ENCODE measurements at regions not wholly inside any gene's neighbourhood (a gene's known extent, or its start where the extent isn't known, plus 50 kb on each side); places are given as distances from the start of the nearest gene placed in this dataset.

DNA sequence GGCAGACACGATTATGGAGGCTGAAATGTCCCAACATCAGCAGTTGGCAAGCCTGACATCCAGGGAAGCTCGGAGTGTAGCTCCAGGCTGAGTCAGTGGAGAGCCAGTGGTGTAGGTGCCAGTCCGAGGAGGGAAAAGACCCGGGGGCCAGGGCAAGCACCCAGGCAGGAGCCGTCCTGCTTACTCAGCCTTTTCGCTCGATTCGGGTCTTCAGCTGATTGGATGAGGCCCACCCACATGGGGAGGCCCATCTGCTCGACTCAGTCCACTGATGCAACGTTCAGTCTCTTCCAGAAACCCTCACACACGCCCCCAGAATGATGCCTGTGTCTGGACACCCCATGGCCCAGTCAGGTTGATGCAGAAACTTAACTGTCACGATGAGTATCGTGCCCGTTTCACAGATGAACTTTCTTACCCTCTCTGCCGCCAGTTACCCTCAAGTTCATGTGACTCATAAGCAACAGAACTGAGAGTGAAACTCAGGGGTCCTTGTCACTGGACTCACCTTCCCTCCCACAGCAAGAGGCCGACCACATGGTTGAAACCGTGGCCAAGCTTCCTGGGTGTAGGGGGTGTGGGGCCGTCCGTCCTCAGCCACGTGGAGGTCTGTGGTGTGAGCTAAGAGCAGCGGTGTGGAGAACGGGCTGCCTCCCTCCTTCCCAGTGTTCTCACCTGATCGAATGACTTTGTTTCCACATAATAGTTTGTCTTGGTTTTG lies 197.4 kb upstream of the HDAC4 start:
- TF ChIP-seq ZBTB21 (tag by site-specific recombination; IDR thresholded peaks at IDR 0.05) (no peak), ZBTB48 (tag by site-specific recombination; IDR thresholded peaks at IDR 0.05) (no peak), KLF10 (tag by site-specific recombination; IDR thresholded peaks at IDR 0.05) (no peak), KLF1 (tag by site-specific recombination; IDR thresholded peaks at IDR 0.05) (no peak), ZNF544 (tag by site-specific recombination; IDR thresholded peaks at IDR 0.05) (no peak), ZEB2 (tag by site-specific recombination; IDR thresholded peaks at IDR 0.05) (no peak)
- TF ChIP-seq, protein P1, sequence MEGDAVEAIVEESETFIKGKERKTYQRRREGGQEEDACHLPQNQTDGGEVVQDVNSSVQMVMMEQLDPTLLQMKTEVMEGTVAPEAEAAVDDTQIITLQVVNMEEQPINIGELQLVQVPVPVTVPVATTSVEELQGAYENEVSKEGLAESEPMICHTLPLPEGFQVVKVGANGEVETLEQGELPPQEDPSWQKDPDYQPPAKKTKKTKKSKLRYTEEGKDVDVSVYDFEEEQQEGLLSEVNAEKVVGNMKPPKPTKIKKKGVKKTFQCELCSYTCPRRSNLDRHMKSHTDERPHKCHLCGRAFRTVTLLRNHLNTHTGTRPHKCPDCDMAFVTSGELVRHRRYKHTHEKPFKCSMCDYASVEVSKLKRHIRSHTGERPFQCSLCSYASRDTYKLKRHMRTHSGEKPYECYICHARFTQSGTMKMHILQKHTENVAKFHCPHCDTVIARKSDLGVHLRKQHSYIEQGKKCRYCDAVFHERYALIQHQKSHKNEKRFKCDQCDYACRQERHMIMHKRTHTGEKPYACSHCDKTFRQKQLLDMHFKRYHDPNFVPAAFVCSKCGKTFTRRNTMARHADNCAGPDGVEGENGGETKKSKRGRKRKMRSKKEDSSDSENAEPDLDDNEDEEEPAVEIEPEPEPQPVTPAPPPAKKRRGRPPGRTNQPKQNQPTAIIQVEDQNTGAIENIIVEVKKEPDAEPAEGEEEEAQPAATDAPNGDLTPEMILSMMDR (tag by site-specific recombination; IDR thresholded peaks at IDR 0.05): no peak
- TF ChIP-seq, protein P2, sequence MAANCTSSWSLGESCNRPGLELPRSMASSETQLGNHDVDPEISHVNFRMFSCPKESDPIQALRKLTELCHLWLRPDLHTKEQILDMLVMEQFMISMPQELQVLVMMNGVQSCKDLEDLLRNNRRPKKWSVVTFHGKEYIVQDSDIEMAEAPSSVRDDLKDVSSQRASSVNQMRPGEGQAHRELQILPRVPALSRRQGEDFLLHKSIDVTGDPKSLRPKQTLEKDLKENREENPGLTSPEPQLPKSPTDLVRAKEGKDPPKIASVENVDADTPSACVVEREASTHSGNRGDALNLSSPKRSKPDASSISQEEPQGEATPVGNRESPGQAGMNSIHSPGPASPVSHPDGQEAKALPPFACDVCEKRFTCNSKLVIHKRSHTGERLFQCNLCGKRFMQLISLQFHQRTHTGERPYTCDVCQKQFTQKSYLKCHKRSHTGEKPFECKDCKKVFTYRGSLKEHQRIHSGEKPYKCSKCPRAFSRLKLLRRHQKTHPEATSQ (tag by site-specific recombination; IDR thresholded peaks at IDR 0.05): no peak
- TF ChIP-seq, protein P3, sequence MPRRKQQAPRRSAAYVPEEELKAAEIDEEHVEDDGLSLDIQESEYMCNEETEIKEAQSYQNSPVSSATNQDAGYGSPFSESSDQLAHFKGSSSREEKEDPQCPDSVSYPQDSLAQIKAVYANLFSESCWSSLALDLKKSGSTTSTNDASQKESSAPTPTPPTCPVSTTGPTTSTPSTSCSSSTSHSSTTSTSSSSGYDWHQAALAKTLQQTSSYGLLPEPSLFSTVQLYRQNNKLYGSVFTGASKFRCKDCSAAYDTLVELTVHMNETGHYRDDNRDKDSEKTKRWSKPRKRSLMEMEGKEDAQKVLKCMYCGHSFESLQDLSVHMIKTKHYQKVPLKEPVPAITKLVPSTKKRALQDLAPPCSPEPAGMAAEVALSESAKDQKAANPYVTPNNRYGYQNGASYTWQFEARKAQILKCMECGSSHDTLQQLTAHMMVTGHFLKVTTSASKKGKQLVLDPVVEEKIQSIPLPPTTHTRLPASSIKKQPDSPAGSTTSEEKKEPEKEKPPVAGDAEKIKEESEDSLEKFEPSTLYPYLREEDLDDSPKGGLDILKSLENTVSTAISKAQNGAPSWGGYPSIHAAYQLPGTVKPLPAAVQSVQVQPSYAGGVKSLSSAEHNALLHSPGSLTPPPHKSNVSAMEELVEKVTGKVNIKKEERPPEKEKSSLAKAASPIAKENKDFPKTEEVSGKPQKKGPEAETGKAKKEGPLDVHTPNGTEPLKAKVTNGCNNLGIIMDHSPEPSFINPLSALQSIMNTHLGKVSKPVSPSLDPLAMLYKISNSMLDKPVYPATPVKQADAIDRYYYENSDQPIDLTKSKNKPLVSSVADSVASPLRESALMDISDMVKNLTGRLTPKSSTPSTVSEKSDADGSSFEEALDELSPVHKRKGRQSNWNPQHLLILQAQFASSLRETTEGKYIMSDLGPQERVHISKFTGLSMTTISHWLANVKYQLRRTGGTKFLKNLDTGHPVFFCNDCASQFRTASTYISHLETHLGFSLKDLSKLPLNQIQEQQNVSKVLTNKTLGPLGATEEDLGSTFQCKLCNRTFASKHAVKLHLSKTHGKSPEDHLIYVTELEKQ (tag by site-specific recombination; IDR thresholded peaks at IDR 0.05; ENCODE audit: borderline replicate concordance): no peak
- TF ChIP-seq, protein P4, sequence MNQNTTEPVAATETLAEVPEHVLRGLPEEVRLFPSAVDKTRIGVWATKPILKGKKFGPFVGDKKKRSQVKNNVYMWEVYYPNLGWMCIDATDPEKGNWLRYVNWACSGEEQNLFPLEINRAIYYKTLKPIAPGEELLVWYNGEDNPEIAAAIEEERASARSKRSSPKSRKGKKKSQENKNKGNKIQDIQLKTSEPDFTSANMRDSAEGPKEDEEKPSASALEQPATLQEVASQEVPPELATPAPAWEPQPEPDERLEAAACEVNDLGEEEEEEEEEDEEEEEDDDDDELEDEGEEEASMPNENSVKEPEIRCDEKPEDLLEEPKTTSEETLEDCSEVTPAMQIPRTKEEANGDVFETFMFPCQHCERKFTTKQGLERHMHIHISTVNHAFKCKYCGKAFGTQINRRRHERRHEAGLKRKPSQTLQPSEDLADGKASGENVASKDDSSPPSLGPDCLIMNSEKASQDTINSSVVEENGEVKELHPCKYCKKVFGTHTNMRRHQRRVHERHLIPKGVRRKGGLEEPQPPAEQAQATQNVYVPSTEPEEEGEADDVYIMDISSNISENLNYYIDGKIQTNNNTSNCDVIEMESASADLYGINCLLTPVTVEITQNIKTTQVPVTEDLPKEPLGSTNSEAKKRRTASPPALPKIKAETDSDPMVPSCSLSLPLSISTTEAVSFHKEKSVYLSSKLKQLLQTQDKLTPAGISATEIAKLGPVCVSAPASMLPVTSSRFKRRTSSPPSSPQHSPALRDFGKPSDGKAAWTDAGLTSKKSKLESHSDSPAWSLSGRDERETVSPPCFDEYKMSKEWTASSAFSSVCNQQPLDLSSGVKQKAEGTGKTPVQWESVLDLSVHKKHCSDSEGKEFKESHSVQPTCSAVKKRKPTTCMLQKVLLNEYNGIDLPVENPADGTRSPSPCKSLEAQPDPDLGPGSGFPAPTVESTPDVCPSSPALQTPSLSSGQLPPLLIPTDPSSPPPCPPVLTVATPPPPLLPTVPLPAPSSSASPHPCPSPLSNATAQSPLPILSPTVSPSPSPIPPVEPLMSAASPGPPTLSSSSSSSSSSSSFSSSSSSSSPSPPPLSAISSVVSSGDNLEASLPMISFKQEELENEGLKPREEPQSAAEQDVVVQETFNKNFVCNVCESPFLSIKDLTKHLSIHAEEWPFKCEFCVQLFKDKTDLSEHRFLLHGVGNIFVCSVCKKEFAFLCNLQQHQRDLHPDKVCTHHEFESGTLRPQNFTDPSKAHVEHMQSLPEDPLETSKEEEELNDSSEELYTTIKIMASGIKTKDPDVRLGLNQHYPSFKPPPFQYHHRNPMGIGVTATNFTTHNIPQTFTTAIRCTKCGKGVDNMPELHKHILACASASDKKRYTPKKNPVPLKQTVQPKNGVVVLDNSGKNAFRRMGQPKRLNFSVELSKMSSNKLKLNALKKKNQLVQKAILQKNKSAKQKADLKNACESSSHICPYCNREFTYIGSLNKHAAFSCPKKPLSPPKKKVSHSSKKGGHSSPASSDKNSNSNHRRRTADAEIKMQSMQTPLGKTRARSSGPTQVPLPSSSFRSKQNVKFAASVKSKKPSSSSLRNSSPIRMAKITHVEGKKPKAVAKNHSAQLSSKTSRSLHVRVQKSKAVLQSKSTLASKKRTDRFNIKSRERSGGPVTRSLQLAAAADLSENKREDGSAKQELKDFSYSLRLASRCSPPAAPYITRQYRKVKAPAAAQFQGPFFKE (tag by site-specific recombination; IDR thresholded peaks at IDR 0.05; ENCODE audit: borderline replicate concordance): no peak
- TF ChIP-seq, protein P5, sequence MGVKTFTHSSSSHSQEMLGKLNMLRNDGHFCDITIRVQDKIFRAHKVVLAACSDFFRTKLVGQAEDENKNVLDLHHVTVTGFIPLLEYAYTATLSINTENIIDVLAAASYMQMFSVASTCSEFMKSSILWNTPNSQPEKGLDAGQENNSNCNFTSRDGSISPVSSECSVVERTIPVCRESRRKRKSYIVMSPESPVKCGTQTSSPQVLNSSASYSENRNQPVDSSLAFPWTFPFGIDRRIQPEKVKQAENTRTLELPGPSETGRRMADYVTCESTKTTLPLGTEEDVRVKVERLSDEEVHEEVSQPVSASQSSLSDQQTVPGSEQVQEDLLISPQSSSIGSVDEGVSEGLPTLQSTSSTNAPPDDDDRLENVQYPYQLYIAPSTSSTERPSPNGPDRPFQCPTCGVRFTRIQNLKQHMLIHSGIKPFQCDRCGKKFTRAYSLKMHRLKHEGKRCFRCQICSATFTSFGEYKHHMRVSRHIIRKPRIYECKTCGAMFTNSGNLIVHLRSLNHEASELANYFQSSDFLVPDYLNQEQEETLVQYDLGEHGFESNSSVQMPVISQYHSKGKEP (tag by site-specific recombination; IDR thresholded peaks at IDR 0.05): no peak
- TF ChIP-seq, protein P6, sequence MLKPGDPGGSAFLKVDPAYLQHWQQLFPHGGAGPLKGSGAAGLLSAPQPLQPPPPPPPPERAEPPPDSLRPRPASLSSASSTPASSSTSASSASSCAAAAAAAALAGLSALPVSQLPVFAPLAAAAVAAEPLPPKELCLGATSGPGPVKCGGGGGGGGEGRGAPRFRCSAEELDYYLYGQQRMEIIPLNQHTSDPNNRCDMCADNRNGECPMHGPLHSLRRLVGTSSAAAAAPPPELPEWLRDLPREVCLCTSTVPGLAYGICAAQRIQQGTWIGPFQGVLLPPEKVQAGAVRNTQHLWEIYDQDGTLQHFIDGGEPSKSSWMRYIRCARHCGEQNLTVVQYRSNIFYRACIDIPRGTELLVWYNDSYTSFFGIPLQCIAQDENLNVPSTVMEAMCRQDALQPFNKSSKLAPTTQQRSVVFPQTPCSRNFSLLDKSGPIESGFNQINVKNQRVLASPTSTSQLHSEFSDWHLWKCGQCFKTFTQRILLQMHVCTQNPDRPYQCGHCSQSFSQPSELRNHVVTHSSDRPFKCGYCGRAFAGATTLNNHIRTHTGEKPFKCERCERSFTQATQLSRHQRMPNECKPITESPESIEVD (tag by site-specific recombination; IDR thresholded peaks at IDR 0.05): no peak

Measured in HEK293 (cell line).